Loucy (cell line): ENCODE measurements at regions not wholly inside any gene's neighbourhood (a gene's known extent, or its start where the extent isn't known, plus 50 kb on each side); places are given as distances from the start of the nearest gene placed in this dataset.

Experiments
- CTCF ChIP-seq: fragments of 200-600 bp; sonication (generic); conservative IDR thresholded peaks from 2 replicates; pipeline ENCODE4 v1.5.1; 2014; ENCODE audit warnings: mild to moderate bottlenecking, antibody characterized with exemption, low read length
- EZH2phosphoT487 ChIP-seq: fragments of 200-600 bp; IDR thresholded peaks from 2 replicates; pipeline ENCODE4 v1.6.1; 2018; ENCODE audit warnings: antibody characterized with exemption, mild to moderate bottlenecking, moderate library complexity, borderline replicate concordance

DNA sequence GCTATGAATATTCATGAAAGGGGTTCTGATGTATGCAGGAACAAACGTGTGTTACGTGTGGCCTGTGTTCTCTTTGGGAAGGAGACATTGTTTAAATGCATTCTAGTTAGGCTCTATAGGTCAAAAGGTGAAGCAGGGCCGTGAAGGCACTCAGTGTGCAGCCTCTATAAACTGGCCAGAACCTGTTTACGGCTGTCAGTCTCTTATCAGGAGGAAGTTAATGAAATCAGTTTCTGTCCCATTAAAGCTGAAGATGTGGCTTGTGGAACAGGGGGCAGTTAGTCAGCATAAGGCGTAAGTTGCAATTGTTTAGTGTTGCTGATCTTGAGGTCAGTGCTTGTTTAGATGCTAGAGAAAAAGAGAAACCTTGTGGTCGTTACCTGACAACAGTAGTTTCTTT, 111.5 kb upstream of the KCNG1 start:
- TF ChIP-seq CTCF (no peak), EZH2phosphoT487 (no peak)
